Skeletal muscle satellite cell (primary cell): ENCODE measurements at regions not wholly inside any gene's neighbourhood (a gene's known extent, or its start where the extent isn't known, plus 50 kb on each side); places are given as distances from the start of the nearest gene placed in this dataset.

ENCODE experiments used
- H3K27me3 ChIP-seq: 2 replicates; pipeline ENCODE4 v1.7.0; 2013; ENCODE audit warnings: low read length; ENCODE audit not compliant: control insufficient read depth, insufficient read depth
- H3K36me3 ChIP-seq: 2 replicates; pipeline ENCODE4 v1.7.0; 2013; ENCODE audit warnings: mild to moderate bottlenecking, control low read depth, low read length; ENCODE audit not compliant: insufficient read depth
- H3K4me1 ChIP-seq: 2 replicates; pipeline ENCODE4 v1.7.0; 2013; ENCODE audit warnings: low read length; ENCODE audit not compliant: control insufficient read depth, insufficient read depth
- H3K4me2 ChIP-seq: 2 replicates; pipeline ENCODE4 v1.7.0; 2013; ENCODE audit warnings: mild to moderate bottlenecking, low read length
- H3K4me3 ChIP-seq: 2 replicates; pipeline ENCODE4 v1.7.0; 2013; ENCODE audit warnings: low read length
- H3K9ac ChIP-seq: 2 replicates; pipeline ENCODE4 v1.7.0; 2013; ENCODE audit warnings: mild to moderate bottlenecking, low read depth, low read length, moderate library complexity
- H3K9me3 ChIP-seq: replicated peaks from 2 replicates; pipeline ENCODE4 v1.7.0; 2013; ENCODE audit warnings: mild to moderate bottlenecking, control low read depth, low read length

DNA sequence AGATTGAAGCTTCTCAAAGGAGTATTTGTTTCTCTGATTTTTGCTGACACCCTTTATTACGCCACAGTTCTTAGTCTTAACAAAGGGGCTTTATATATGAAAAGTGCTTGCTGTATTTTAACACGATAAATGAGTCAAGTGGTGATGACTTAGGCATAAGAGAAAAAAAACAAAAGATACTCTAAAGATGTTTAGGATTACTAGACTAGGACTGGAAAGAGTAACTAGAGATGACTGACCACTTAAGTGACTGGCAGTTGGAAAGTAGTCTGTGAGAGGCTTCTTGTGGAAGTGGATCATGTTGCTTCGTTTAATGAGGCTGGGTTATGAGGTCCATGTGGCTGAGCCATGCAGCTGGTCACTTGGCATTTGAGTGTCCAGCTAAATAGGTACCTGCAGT, 69.4 kb upstream of the ACTBL2 start:
- Histone ChIP-seq H3K9me3 (no peaks in the 10 kb centered on the region), H3K36me3 (no peaks in the 10 kb centered on the region), H3K4me3 (no peak overlapping the region), H3K4me2 (no peak overlapping the region), H3K4me1 (peaks cover 8% of the 10 kb centered on the region), H3K9ac (no peak overlapping the region), H3K27me3 (no peaks in the 10 kb centered on the region)

DNA sequence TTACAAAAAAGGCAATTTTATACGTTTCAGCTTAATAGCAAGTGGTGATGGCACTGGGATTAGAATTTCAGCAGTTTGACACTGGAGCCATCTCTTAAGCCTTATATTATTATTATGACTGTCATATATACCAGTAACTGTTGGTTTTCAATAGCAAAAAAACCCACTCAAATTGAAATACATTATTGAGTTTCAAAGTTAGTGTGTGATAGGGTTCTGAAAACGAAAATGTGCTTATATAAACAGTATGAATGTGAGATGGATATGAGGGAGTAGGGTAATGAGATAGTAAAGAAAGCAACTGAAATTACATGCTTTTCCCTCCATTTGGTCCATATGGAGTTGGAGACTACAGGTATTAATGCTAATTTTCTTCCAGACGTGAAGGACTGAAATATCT, 68.6 kb upstream of the ACTBL2 start:
- Histone ChIP-seq H3K9me3 (no peaks in the 10 kb centered on the region), H3K4me2 (no peak overlapping the region)

DNA sequence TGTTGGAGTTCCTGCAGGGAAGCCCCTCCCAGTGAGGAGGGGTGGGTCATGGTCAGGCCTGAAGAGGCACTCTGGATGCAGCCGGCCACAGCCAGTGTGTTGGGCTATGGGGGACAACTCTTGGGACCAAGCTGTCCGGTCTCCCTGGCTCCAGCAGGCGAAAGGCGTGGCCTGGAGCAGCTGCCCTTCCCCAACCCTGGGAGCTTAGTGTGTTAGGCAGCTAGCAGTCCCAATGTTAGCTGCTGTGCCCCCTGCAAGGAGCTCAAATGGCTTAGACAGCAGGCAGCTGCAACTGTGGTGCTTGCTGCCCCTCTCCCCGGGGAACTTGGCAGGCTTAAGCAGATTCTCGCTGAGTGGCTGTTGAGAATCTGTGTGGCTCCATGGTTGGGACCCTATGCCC, 67.5 kb upstream of the ACTBL2 start:
- no peaks in the 10 kb centered on the region for H3K9me3 ChIP-seq
- H3K4me3 ChIP-seq: no peak overlapping the region
- no peaks in the 10 kb centered on the region for H3K36me3 ChIP-seq
- no peak overlapping the region for H3K4me2 ChIP-seq
- H3K27me3 ChIP-seq: no peaks in the 10 kb centered on the region
- peaks cover 8% of the 10 kb centered on the region for H3K4me1 ChIP-seq
- H3K9ac ChIP-seq: no peak overlapping the region

More for the DNA sequence above, 68.6 kb upstream of the ACTBL2 start:
- Histone ChIP-seq H3K36me3 (no peaks in the 10 kb centered on the region), H3K9ac (no peak overlapping the region), H3K4me3 (no peak overlapping the region), H3K4me1 (peaks cover 8% of the 10 kb centered on the region), H3K27me3 (no peaks in the 10 kb centered on the region)

DNA sequence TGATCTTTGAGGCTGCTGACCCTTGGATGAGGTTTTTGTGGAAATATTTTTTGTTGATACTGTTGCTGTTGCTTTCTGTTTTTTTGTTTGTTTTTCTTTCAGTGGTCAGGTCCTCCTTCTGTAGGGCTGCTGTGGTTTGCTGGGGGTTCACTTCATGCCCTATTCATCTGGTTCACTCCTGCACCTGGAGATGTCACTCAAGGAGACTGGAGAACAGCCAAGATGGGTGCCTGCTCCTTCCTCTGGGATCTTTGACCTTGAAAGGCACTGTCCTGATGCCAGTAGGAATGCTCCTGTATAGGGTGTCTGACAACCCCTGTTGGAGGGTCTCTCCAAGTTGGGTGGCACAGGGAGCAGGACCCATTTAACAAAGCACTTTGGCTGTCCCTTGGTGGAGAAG, 67.0 kb upstream of the ACTBL2 start:
- Histone ChIP-seq H3K36me3 (no peaks in the 10 kb centered on the region), H3K9me3 (no peaks in the 10 kb centered on the region), H3K4me1 (peaks cover 8% of the 10 kb centered on the region), H3K4me3 (no peak overlapping the region), H3K27me3 (no peaks in the 10 kb centered on the region), H3K9ac (no peak overlapping the region), H3K4me2 (no peak overlapping the region)

DNA sequence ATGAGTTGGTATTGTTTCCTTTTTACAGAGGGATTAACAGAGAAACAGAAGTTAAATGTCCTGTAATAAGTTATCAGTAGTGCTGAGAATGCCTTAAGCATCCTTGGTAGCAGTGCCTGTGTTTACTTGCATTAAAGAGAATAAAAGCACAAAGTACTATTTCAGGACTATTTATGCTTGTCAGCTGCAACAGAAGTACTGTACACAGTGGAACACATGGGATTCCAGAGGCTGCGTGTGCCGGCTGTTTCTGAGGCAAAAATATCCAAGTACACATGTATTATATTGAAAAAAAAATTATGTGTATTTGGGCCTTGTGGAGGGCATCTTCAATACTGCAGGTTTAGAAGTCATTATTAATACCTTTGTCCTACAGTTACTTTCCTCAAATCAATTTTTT, 58.2 kb upstream of the ACTBL2 start:
- H3K9me3 ChIP-seq: no peaks in the 10 kb centered on the region
- no peak overlapping the region for H3K9ac ChIP-seq
- peaks cover 11% of the 10 kb centered on the region for H3K4me1 ChIP-seq
- no peak overlapping the region for H3K4me2 ChIP-seq
- no peak overlapping the region for H3K4me3 ChIP-seq
- no peaks in the 10 kb centered on the region for H3K36me3 ChIP-seq
- no peaks in the 10 kb centered on the region for H3K27me3 ChIP-seq

DNA sequence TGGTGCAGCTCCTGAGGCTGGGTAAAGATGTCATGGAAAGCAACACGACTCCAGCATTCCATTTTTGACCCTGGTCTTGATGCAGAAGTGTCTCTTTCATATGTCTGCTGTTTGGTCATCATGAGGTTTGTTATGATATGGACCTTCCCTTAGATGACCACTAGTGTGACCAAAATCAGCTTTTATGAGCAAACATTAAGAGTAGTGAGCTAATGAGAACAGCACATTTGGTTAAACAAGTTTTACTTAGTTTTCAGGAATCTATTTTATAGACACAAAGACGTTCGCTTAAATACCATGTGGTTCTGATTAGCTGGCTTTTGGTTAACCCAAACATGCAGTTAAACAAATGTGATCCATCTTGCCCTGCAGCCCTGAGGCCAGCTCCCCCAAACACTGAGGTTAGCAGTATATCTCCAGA, 56.7 kb upstream of the ACTBL2 start:
- H3K36me3 ChIP-seq: no peaks in the 10 kb centered on the region
- no peaks in the 10 kb centered on the region for H3K9me3 ChIP-seq
- no peak overlapping the region for H3K9ac ChIP-seq
- no peak overlapping the region for H3K4me2 ChIP-seq
- no peaks in the 10 kb centered on the region for H3K27me3 ChIP-seq
- H3K4me1 ChIP-seq: peaks cover 11% of the 10 kb centered on the region
- no peak overlapping the region for H3K4me3 ChIP-seq

DNA sequence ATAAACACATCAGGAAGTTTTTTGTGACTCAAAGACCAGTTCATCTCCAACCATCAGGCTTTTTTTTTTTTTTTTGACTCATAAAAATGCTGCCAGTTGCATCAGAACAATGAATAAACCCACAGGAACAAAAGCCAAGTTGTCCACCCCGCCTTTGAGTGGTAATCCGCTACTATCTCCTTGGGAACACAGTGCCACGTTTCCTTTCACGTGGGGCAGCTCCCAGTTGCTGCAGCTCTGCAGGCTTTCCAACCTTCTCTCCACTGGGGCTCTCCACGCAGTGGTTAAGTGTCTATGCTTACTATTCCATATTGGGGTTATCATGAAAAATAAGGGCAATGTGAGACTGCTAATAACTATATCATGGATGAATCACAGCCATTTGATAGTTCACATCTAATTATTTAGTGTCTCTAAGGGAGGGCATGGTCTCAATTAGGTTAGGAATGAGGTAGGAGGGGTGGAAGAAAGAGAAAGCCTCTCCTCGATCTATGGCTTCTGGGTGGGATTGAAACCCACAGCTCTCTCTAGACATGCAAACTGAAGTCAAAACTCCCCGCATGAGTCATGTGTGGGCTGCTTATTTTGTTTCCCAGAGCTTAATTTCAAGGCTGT, 55.8 kb upstream of the ACTBL2 start:
- Histone ChIP-seq H3K4me3 (peak overlapping the region; percentile 27), H3K4me1 (peaks cover 12% of the 10 kb centered on the region), H3K9me3 (no peaks in the 10 kb centered on the region), H3K9ac (no peak overlapping the region), H3K4me2 (peak overlapping the region; percentile 57), H3K27me3 (no peaks in the 10 kb centered on the region), H3K36me3 (no peaks in the 10 kb centered on the region)

DNA sequence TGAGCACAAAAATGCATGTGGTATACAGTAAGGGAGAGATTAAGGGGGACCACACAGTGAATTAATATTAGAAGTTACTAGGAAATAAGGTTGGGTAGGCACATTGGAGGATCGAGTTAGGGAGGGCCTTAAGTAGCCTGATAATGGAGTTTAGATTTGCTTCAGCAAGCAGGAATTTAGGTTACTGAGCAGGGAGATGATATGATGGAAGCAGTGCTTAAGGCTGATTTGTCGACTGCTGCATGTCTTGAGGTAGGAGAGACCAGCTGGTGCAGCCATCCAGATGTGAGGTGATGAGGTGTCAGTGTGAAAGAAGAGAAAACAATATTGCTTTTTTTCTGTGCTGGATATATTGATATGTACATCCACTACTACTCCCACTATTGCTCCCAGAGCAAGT, 55.2 kb upstream of the ACTBL2 start:
- Histone ChIP-seq H3K36me3 (no peaks in the 10 kb centered on the region), H3K9ac (no peak overlapping the region), H3K9me3 (no peaks in the 10 kb centered on the region), H3K4me3 (no peak overlapping the region), H3K27me3 (no peaks in the 10 kb centered on the region), H3K4me2 (peak overlapping the region; percentile 24), H3K4me1 (peaks cover 19% of the 10 kb centered on the region)

DNA sequence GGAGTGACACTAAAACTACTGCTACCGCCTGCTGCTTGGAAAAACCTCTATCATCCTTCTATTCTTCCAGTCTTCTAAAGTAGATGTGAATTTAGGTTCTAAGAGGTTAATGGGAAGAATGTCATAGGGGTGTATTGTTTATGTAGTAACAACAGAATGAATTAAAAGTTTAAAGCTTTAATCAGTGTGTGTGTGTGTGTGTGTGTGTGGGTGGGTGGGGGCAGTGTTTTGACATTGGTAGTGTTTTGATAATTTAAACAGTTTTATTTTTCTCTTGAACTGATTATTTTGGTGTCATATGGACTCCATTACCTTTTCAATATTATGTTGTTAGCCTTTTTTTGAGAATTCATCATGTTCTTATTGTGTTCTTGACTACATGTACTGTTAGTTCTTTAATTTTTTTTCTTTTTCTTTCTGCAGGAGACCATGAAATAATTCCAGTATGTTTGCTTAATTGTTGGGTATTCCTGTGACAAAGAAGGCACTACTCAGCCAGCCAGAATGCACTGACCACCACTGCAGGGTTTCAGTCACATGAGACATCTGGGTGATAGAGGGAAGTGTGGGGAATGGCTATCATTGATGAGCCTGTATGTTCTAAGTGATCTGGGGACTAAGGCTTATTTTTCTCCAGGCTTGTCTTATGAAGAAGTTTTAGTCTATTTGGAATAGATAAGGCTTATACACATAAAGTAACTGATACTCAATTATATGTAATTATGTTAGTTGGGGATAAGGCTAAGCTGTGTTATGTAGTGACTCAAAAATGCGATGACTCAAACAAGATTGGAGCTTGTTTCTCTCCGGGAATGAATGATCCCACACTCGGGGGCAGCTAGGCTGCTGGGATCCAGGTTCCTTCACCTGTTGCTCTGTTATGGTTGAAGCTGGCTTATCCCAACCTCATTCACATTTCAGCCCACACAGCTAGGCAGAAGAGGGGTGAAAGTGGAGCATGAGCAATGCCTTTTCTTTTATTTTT, 50.2 kb upstream of the ACTBL2 start:
- Histone ChIP-seq H3K4me2 (no peak overlapping the region), H3K4me3 (no peak overlapping the region), H3K9me3 (no peaks in the 10 kb centered on the region), H3K36me3 (no peaks in the 10 kb centered on the region), H3K4me1 (peaks cover 10% of the 10 kb centered on the region), H3K9ac (no peak overlapping the region), H3K27me3 (no peaks in the 10 kb centered on the region)
